ENCODE measurements at regions not wholly inside any gene's neighbourhood (a gene's known extent, or its start where the extent isn't known, plus 50 kb on each side); places are given as distances from the start of the nearest gene placed in this dataset.

- no peak for DNase-seq
- CTCF ChIA-PET: interaction anchor here (0.6 to 1.1 kb wide), 2 partner anchors 9 to 21 kb away, joined by 3 read pairs; no protein-coding TSS in a partner anchor
- H3K4me3 Mint-ChIP-seq: no peak overlapping the region
- POLR2A ChIA-PET: interaction anchor here (0.6 kb wide), 1 partner anchor 21 kb away, joined by 3 read pairs; no protein-coding TSS in a partner anchor
- H3K36me3 Mint-ChIP-seq (ENCODE audit: low read depth): no peaks in the 10 kb centered on the region
- H3K27ac Mint-ChIP-seq: no peak overlapping the region
- no peaks in the 10 kb centered on the region for H3K4me1 Mint-ChIP-seq
- H3K9me3 Mint-ChIP-seq: no peaks in the 10 kb centered on the region
- no peaks in the 10 kb centered on the region for H3K27me3 Mint-ChIP-seq
Measured at GRCh38 chr3:95351158-95351557, 1288.3 kb downstream of the NSUN3 start.

- POLR2A ChIA-PET: no interaction called here
- H3K36me3 Mint-ChIP-seq (ENCODE audit: low read depth): no peaks in the 10 kb centered on the region
- no peaks in the 10 kb centered on the region for H3K9me3 Mint-ChIP-seq
- no peak for DNase-seq
- CTCF ChIA-PET: no interaction called here
- no peaks in the 10 kb centered on the region for H3K4me1 Mint-ChIP-seq
- H3K27ac Mint-ChIP-seq: no peak overlapping the region
- no peak overlapping the region for H3K4me3 Mint-ChIP-seq
- H3K27me3 Mint-ChIP-seq: no peaks in the 10 kb centered on the region
Measured at GRCh38 chr3:95352471-95352870, 1289.6 kb downstream of the NSUN3 start.

GRCh38 chr3:95354489-95354888 is 1291.6 kb downstream of the NSUN3 start:
- H3K4me1 Mint-ChIP-seq: no peaks in the 10 kb centered on the region
- POLR2A ChIA-PET: no interaction called here
- CTCF ChIA-PET: no interaction called here
- H3K27ac Mint-ChIP-seq: no peak overlapping the region
- H3K36me3 Mint-ChIP-seq (ENCODE audit: low read depth): no peaks in the 10 kb centered on the region
- H3K9me3 Mint-ChIP-seq: peaks cover 4% of the 10 kb centered on the region
- no peaks in the 10 kb centered on the region for H3K27me3 Mint-ChIP-seq
- no peak for DNase-seq
- H3K4me3 Mint-ChIP-seq: no peak overlapping the region

GRCh38 chr3:95356764-95357501 is 1294.1 kb downstream of the NSUN3 start:
- no peaks in the 10 kb centered on the region for H3K27me3 Mint-ChIP-seq
- CTCF ChIA-PET: no interaction called here
- POLR2A ChIA-PET: no interaction called here
- DNase-seq: no peak
- no peaks in the 10 kb centered on the region for H3K36me3 Mint-ChIP-seq (ENCODE audit: low read depth)
- H3K4me3 Mint-ChIP-seq: no peak overlapping the region
- no peak overlapping the region for H3K27ac Mint-ChIP-seq
- peaks cover 6% of the 10 kb centered on the region for H3K9me3 Mint-ChIP-seq
- no peaks in the 10 kb centered on the region for H3K4me1 Mint-ChIP-seq

- Mint-ChIP-seq H3K36me3 (ENCODE audit: low read depth) (no peaks in the 10 kb centered on the region), H3K27ac (no peak overlapping the region), H3K9me3 (peaks cover 6% of the 10 kb centered on the region), H3K4me1 (no peaks in the 10 kb centered on the region), H3K27me3 (no peaks in the 10 kb centered on the region), H3K4me3 (no peak overlapping the region)
- ChIA-PET CTCF (no interaction called here), POLR2A (no interaction called here)
- DNase-seq: no peak
Measured at GRCh38 chr3:95387242-95388021, 1324.6 kb downstream of the NSUN3 start.

- Mint-ChIP-seq H3K4me1 (no peaks in the 10 kb centered on the region), H3K36me3 (ENCODE audit: low read depth) (no peaks in the 10 kb centered on the region), H3K4me3 (no peak overlapping the region), H3K27me3 (no peaks in the 10 kb centered on the region), H3K9me3 (peaks cover 6% of the 10 kb centered on the region), H3K27ac (no peak overlapping the region)
- POLR2A ChIA-PET: no interaction called here
- DNase-seq: no peak
- CTCF ChIA-PET: no interaction called here
Measured at GRCh38 chr3:95389725-95390313, 1327.0 kb downstream of the NSUN3 start.

GRCh38 chr3:95394286-95394685 is 1331.4 kb downstream of the NSUN3 start:
- H3K9me3 Mint-ChIP-seq: no peaks in the 10 kb centered on the region
- H3K4me1 Mint-ChIP-seq: no peaks in the 10 kb centered on the region
- no peak overlapping the region for H3K4me3 Mint-ChIP-seq
- ChIA-PET CTCF (no interaction called here), POLR2A (no interaction called here)
- DNase-seq: no peak
- H3K36me3 Mint-ChIP-seq (ENCODE audit: low read depth): no peaks in the 10 kb centered on the region
- no peak overlapping the region for H3K27ac Mint-ChIP-seq
- H3K27me3 Mint-ChIP-seq: no peaks in the 10 kb centered on the region

- Mint-ChIP-seq H3K27ac (no peak overlapping the region), H3K4me3 (no peak overlapping the region), H3K27me3 (no peaks in the 10 kb centered on the region), H3K4me1 (no peaks in the 10 kb centered on the region), H3K9me3 (no peaks in the 10 kb centered on the region), H3K36me3 (ENCODE audit: low read depth) (no peaks in the 10 kb centered on the region)
- DNase-seq: no peak
- ChIA-PET CTCF (no interaction called here), POLR2A (no interaction called here)
Measured at GRCh38 chr3:95399585-95399984, 1336.7 kb downstream of the NSUN3 start.

- H3K27ac Mint-ChIP-seq: no peak overlapping the region
- DNase-seq: no peak
- ChIA-PET CTCF (no interaction called here), POLR2A (no interaction called here)
- H3K9me3 Mint-ChIP-seq: no peaks in the 10 kb centered on the region
- H3K36me3 Mint-ChIP-seq (ENCODE audit: low read depth): no peaks in the 10 kb centered on the region
- H3K4me3 Mint-ChIP-seq: no peak overlapping the region
- H3K4me1 Mint-ChIP-seq: no peaks in the 10 kb centered on the region
- no peaks in the 10 kb centered on the region for H3K27me3 Mint-ChIP-seq
Measured at GRCh38 chr3:95401693-95402092, 1338.8 kb downstream of the NSUN3 start.

- Mint-ChIP-seq H3K4me3 (no peak overlapping the region), H3K4me1 (no peaks in the 10 kb centered on the region), H3K36me3 (ENCODE audit: low read depth) (no peaks in the 10 kb centered on the region), H3K9me3 (peaks cover 3% of the 10 kb centered on the region), H3K27me3 (no peaks in the 10 kb centered on the region), H3K27ac (no peak overlapping the region)
- no peak for DNase-seq
- CTCF ChIA-PET: no interaction called here
- POLR2A ChIA-PET: no interaction called here
Measured at GRCh38 chr3:95407709-95408463, 1345.0 kb downstream of the NSUN3 start.

- Mint-ChIP-seq H3K27me3 (no peaks in the 10 kb centered on the region), H3K27ac (no peak overlapping the region), H3K9me3 (peaks cover 4% of the 10 kb centered on the region), H3K4me3 (no peak overlapping the region), H3K36me3 (ENCODE audit: low read depth) (no peaks in the 10 kb centered on the region), H3K4me1 (no peaks in the 10 kb centered on the region)
- ChIA-PET CTCF (no interaction called here), POLR2A (no interaction called here)
- DNase-seq: no peak
Measured at GRCh38 chr3:95408464-95408862, 1345.6 kb downstream of the NSUN3 start.

- POLR2A ChIA-PET: no interaction called here
- Mint-ChIP-seq H3K27me3 (no peaks in the 10 kb centered on the region), H3K4me1 (no peaks in the 10 kb centered on the region), H3K27ac (no peak overlapping the region), H3K36me3 (ENCODE audit: low read depth) (no peaks in the 10 kb centered on the region), H3K4me3 (no peak overlapping the region), H3K9me3 (peaks cover 4% of the 10 kb centered on the region)
- no peak for DNase-seq
- CTCF ChIA-PET: no interaction called here
Measured at GRCh38 chr3:95418251-95418650, 1355.4 kb downstream of the NSUN3 start.

- H3K4me1 Mint-ChIP-seq: no peaks in the 10 kb centered on the region
- H3K27ac Mint-ChIP-seq: no peak overlapping the region
- no peak overlapping the region for H3K4me3 Mint-ChIP-seq
- no peaks in the 10 kb centered on the region for H3K36me3 Mint-ChIP-seq (ENCODE audit: low read depth)
- POLR2A ChIA-PET: no interaction called here
- CTCF ChIA-PET: no interaction called here
- no peaks in the 10 kb centered on the region for H3K9me3 Mint-ChIP-seq
- no peak for DNase-seq
- H3K27me3 Mint-ChIP-seq: no peaks in the 10 kb centered on the region
Measured at GRCh38 chr3:95424279-95424678, 1361.4 kb downstream of the NSUN3 start.

All from activated CD4-positive, alpha-beta T cell treated with anti-CD3 and anti-CD28 coated beads, Interleukin-2, amount 10 ng/mL, durations not matched to agents 7 days and 5 days (primary cell).